ENCODE measurements at regions not wholly inside any gene's neighbourhood (a gene's known extent, or its start where the extent isn't known, plus 50 kb on each side); places are given as distances from the start of the nearest gene placed in this dataset.
"Not testable (repeated sequence)": the region's sequence is repeated elsewhere in the genome, so short reads cannot be mapped to it uniquely, and the experiment has no call there.

GRCh38 chr19:31525610-31526147, 176.4 kb upstream of the TSHZ3 start:
- DNase-seq (ENCODE audit: low spot score) = no peak

GRCh38 chr19:31527443-31527842, 178.2 kb upstream of the TSHZ3 start:
- DNase-seq (ENCODE audit: low spot score) = no peak

- no peak for DNase-seq (ENCODE audit: low spot score)
Observed at GRCh38 chr19:31528261-31528660, 179.0 kb upstream of the TSHZ3 start.

GRCh38 chr19:31529121-31529520, 179.9 kb upstream of the TSHZ3 start:
- no peak for DNase-seq (ENCODE audit: low spot score)

GRCh38 chr19:31530781-31531180, 181.5 kb upstream of the TSHZ3 start:
- DNase-seq (ENCODE audit: low spot score) = no peak

GRCh38 chr19:31531326-31531725, 182.1 kb upstream of the TSHZ3 start:
- DNase-seq (ENCODE audit: low spot score) = no peak

GRCh38 chr19:31532034-31532433, 182.8 kb upstream of the TSHZ3 start:
- no peak for DNase-seq (ENCODE audit: low spot score)

- no peak for DNase-seq (ENCODE audit: low spot score)
Observed at GRCh38 chr19:31533114-31533513, 183.9 kb upstream of the TSHZ3 start.

GRCh38 chr19:31534231-31534630, 185.0 kb upstream of the TSHZ3 start:
- DNase-seq (ENCODE audit: low spot score) = no peak

- DNase-seq (ENCODE audit: low spot score) = no peak
Observed at GRCh38 chr19:31534786-31535657, 185.8 kb upstream of the TSHZ3 start.

GRCh38 chr19:31535691-31536460, 186.6 kb upstream of the TSHZ3 start:
- DNase-seq (ENCODE audit: low spot score) = no peak

- no peak for DNase-seq (ENCODE audit: low spot score)
Observed at GRCh38 chr19:31537136-31537535, 187.9 kb upstream of the TSHZ3 start.

GRCh38 chr19:31537902-31538301, 188.7 kb upstream of the TSHZ3 start:
- not testable (repeated sequence) for DNase-seq (ENCODE audit: low spot score)

GRCh38 chr19:31538879-31539278, 189.6 kb upstream of the TSHZ3 start:
- no peak for DNase-seq (ENCODE audit: low spot score)

GRCh38 chr19:31539386-31539785, 190.2 kb upstream of the TSHZ3 start:
- no peak for DNase-seq (ENCODE audit: low spot score)

- DNase-seq (ENCODE audit: low spot score) = no peak
Observed at GRCh38 chr19:31541396-31541795, 192.2 kb upstream of the TSHZ3 start.

- no peak for DNase-seq (ENCODE audit: low spot score)
Observed at GRCh38 chr19:31543456-31543855, 194.2 kb upstream of the TSHZ3 start.

- no peak for DNase-seq (ENCODE audit: low spot score)
Observed at GRCh38 chr19:31545777-31546176, 196.5 kb upstream of the TSHZ3 start.

GRCh38 chr19:31546205-31546960, 197.1 kb upstream of the TSHZ3 start:
- DNase-seq (ENCODE audit: low spot score) = no peak

- no peak for DNase-seq (ENCODE audit: low spot score)
Observed at GRCh38 chr19:31548941-31549340, 199.7 kb upstream of the TSHZ3 start.

GRCh38 chr19:31553112-31553845, 204.0 kb upstream of the TSHZ3 start:
- no peak for DNase-seq (ENCODE audit: low spot score)

Measured in mesenteric fat pad (tissue), 1 donor.